Lower lobe of right lung (tissue), 2 donors: ENCODE measurements at regions not wholly inside any gene's neighbourhood (a gene's known extent, or its start where the extent isn't known, plus 50 kb on each side); places are given as distances from the start of the nearest gene placed in this dataset.
"Not testable (repeated sequence)": the region's sequence is repeated elsewhere in the genome, so short reads cannot be mapped to it uniquely, and the experiment has no call there.

Experiments used
- ATAC-seq, 2 donors: fragments of 200-7000 bp; cut with Tn5 transposase; one replicate each; pipeline ENCODE4 v1.9.1; 2020 to 2022; ENCODE audit warnings: mild to moderate bottlenecking in 2 of 2, moderate library complexity in 2 of 2
- DNase-seq: peaks from one replicate; pipeline ENCODE4 v3.0.0-alpha.2; 2020
- H3K27ac ChIP-seq: fragments of 200-600 bp; one replicate; pipeline ENCODE4 v1.8.0; 2022
- H3K27me3 ChIP-seq: fragments of 200-600 bp; one replicate; pipeline ENCODE4 v1.8.0; 2022; ENCODE audit warnings: low read depth
- H3K36me3 ChIP-seq: fragments of 200-600 bp; one replicate; pipeline ENCODE4 v1.8.0; 2022; ENCODE audit warnings: mild to moderate bottlenecking
- H3K4me1 ChIP-seq: fragments of 200-600 bp; one replicate; pipeline ENCODE4 v1.8.0; 2022
- H3K4me3 ChIP-seq: fragments of 200-600 bp; one replicate; pipeline ENCODE4 v1.8.0; 2022; ENCODE audit warnings: mild to moderate bottlenecking
- H3K9me3 ChIP-seq: fragments of 200-600 bp; one replicate; pipeline ENCODE4 v1.8.0; 2022
- CTCF ChIP-seq: fragments of 200-600 bp; IDR thresholded peaks from one replicate; pipeline ENCODE4 v1.8.0; 2022; ENCODE audit warnings: antibody characterized with exemption, mild to moderate bottlenecking
- intact Hi-C: fragments of 100-400 bp; cut with DNase I; formaldehyde crosslinking; loops from one replicate; pipeline ENCODE4 v1.11.0; 2022
- donor health status: DM: no; HTN: yes; CAD: no; lungs with severe emphysema.

- intact Hi-C loops, result no loop called here
- Histone ChIP-seq H3K36me3 (no peaks in the 10 kb centered on the region), H3K9me3 (no peaks in the 10 kb centered on the region), H3K27ac (no peak overlapping the region), H3K4me1 (no peaks in the 10 kb centered on the region), H3K4me3 (no peak overlapping the region), H3K27me3 (no peaks in the 10 kb centered on the region)
- TF ChIP-seq CTCF, result no peak
- no peak for ATAC-seq
- DNase-seq, result no peak
These were observed 205.0 kb upstream of the RPL34 start for GRCh38 chr4:108415389-108415788.

DNA sequence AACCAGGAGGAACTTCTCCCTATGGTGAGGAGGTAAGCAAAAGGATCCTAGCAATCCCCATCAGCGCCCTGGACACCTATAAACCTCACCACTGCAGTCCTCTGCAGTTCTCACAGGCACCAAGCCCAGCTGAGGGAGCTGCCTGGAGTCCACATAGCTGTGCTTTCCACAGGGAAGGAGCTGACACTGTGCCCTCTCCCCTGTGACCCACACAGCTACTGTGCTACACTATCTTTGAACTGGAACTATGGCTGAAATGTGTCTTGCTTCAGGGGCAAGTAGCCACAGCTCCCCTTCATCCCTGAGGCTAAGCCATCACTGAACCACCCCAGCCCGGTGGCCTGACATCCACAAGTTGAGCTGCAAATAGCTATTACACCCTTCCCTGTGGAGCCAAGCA lies 208.5 kb upstream of the RPL34 start:
- no peak overlapping the region for H3K4me3 ChIP-seq
- H3K27me3 ChIP-seq, result no peaks in the 10 kb centered on the region
- ATAC-seq (peak in 1 of 2 donors; percentile 15), DNase-seq (no peak)
- H3K36me3 ChIP-seq, result no peaks in the 10 kb centered on the region
- H3K27ac ChIP-seq, result no peak overlapping the region
- H3K4me1 ChIP-seq, result no peaks in the 10 kb centered on the region
- TF ChIP-seq CTCF, result no peak
- intact Hi-C loops, result no loop called here
- H3K9me3 ChIP-seq, result no peaks in the 10 kb centered on the region

DNA sequence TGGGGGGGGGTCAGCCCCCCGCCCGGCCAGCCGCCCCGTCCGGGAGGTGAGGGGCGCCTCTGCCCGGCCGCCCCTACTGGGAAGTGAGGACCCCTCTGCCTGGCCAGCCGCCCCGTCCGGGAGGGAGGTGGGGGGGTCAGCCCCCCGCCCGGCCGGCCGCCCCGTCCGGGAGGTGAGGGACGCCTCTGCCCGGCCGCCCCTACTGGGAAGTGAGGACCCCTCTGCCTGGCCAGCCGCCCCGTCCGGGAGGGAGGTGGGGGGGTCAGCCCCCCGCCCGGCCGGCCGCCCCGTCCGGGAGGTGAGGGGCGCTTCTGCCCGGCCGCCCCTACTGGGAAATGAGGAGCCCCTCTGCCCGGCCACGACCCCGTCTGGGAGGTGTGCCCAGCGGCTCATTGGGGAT lies 210.7 kb upstream of the RPL34 start:
- H3K27ac ChIP-seq, H3K4me3 ChIP-seq, H3K9me3 ChIP-seq, H3K4me1 ChIP-seq, DNase-seq, H3K36me3 ChIP-seq, ATAC-seq, intact Hi-C loops, H3K27me3 ChIP-seq: not testable (repeated sequence)

- intact Hi-C loops, result no loop called here
- H3K27me3 ChIP-seq, result no peaks in the 10 kb centered on the region
- no peak overlapping the region for H3K27ac ChIP-seq
- no peak for TF ChIP-seq CTCF
- H3K4me1 ChIP-seq, result no peaks in the 10 kb centered on the region
- DNase-seq (no peak), ATAC-seq (no peak)
- no peaks in the 10 kb centered on the region for H3K36me3 ChIP-seq
- H3K9me3 ChIP-seq, result peaks cover 6% of the 10 kb centered on the region
- H3K4me3 ChIP-seq, result no peak overlapping the region
These were observed 214.8 kb upstream of the RPL34 start for GRCh38 chr4:108405586-108405985.

DNA sequence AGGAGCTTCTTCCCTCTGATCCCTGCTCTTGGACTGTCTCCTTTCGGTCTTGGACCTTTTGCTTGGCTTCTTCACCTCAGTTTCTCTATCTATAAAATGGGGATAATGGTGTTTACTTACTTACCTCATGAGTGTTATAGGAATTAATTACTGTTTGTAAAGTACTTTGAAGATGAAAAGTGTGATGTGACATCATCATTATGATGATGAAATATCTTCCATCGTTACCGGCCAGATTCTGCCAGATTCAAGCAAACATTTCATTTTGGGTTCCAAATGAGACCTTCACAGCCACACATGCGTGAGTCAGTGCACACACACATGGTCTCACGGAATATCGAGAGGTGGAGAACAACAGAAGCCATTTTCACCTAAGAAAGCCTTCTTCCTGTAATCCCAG lies 220.1 kb upstream of the RPL34 start:
- no peak overlapping the region for H3K27ac ChIP-seq
- H3K36me3 ChIP-seq, result no peaks in the 10 kb centered on the region
- ATAC-seq (no peak), DNase-seq (no peak)
- no peak overlapping the region for H3K4me3 ChIP-seq
- H3K27me3 ChIP-seq, result no peaks in the 10 kb centered on the region
- intact Hi-C loops, result no loop called here
- TF ChIP-seq CTCF, result no peak
- peaks cover 1% of the 10 kb centered on the region for H3K9me3 ChIP-seq
- H3K4me1 ChIP-seq, result no peaks in the 10 kb centered on the region

DNA sequence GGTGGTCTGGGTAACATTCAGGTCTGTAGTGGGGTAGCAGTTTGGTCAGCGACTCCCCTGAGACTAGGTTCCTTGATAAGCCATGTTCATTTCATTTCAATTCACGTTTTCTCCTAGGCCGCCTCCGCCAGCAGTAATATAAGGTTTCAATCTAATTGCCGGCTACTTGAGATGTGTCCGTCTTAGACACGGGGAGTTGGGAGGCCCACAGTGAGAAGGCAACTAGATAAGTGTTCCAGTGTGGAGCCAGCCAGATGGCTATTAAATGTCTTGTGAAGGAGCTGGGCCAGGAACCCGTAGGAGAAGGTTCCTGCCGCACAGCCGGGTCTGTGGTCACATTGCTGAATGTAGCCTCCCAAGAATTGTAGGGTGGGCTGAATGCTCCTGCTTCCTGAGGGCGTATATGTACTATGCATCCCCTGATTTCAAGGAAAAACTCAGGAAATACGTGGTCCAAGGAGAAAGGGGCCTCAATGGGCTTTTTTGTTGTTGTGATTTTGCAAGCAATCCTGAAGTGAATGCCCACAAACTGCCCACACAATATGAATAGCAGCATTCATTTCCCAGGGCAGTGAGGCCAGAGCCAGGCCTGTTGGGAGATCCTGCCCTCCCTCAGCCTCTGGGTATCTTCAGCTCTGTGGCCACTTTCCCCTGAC lies 220.6 kb upstream of the RPL34 start:
- DNase-seq (no peak), ATAC-seq (no peak)
- no peak for TF ChIP-seq CTCF
- Histone ChIP-seq H3K27ac (no peak overlapping the region), H3K4me1 (no peaks in the 10 kb centered on the region), H3K4me3 (no peak overlapping the region), H3K9me3 (no peaks in the 10 kb centered on the region), H3K36me3 (no peaks in the 10 kb centered on the region), H3K27me3 (no peaks in the 10 kb centered on the region)
- intact Hi-C loops, result no loop called here
